Prostate gland (tissue), 2 donors: ENCODE measurements at regions not wholly inside any gene's neighbourhood (a gene's known extent, or its start where the extent isn't known, plus 50 kb on each side); places are given as distances from the start of the nearest gene placed in this dataset.

Experiments used
- CTCF ChIP-seq, 4 experiments: fragments of 200-600 bp in 2 of 4; fragments of 450-650 bp in 2 of 4; sonication (generic) in 2 of 4; IDR thresholded peaks; 1 replicate in 3 of 4; 2 replicates in 1 of 4; pipeline ENCODE4 v1.5.1; 2016 to 2019; ENCODE audit warnings: antibody characterized with exemption in 4 of 4, mild to moderate bottlenecking in 2 of 4, moderate library complexity in 2 of 4
- POLR2AphosphoS5 ChIP-seq: sonication (generic); formaldehyde crosslinking; IDR thresholded peaks from one replicate; pipeline ENCODE4 v1.6.1; 2017; ENCODE audit warnings: antibody characterized with exemption

- TF ChIP-seq CTCF (IDR thresholded peaks at IDR 0.05) (no peak), POLR2AphosphoS5 (no peak)
Observed at GRCh38 chr1:72670902-72671301, 388.6 kb upstream of the NEGR1 start.
